ENCODE measurements at regions not wholly inside any gene's neighbourhood (a gene's known extent, or its start where the extent isn't known, plus 50 kb on each side); places are given as distances from the start of the nearest gene placed in this dataset.

DNA sequence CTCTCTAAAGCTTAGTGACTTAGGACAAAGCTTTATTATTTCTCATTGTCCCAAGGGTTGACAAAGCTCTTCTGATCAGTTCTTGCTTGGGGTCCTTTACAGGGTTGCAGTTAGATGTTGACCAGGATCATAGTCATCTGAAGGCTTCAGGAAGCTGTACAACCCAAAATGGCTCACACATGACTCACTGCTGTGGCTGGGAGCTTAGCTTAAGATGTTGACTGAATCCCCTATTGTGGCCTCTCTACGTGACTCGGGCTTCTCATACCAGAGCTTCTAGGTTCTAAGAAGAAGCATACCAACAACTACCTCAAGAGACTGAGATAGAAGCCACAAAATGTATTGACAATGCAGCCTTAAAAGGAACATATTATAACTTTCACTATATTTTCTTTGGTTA, 569.6 kb upstream of the ROBO2 start:
- DNase-seq (ENCODE audit: low read depth), result peak; percentile 31
- H3K4me3 ChIP-seq (ENCODE audit: low read length), result no peak overlapping the region
- TF ChIP-seq CTCF (conservative IDR thresholded peaks at IDR 0.05; ENCODE audit: low read depth, low read length), result no peak

DNA sequence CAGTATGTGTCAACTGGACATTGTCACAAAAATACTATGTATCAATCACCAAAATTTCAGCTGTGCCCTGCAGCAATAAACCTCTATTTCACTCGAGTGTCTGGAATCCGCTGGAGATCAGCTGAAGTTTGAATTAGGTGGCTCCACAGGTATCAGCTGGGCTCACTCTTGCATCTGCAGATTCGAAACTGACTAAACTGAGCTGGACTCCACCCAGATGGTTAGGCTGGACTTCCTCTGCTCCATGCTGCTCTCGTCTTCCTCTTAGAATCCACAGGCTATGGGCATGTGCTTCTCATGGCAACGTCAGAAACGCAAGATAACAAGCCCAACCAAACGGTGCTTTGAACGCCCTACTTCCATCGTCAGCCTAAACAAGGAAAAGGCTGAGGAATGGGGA, 565.3 kb upstream of the ROBO2 start:
- H3K4me3 ChIP-seq (ENCODE audit: low read length), result no peak overlapping the region
- no peak for TF ChIP-seq CTCF (conservative IDR thresholded peaks at IDR 0.05; ENCODE audit: low read depth, low read length)
- DNase-seq (ENCODE audit: low read depth), result no peak

DNA sequence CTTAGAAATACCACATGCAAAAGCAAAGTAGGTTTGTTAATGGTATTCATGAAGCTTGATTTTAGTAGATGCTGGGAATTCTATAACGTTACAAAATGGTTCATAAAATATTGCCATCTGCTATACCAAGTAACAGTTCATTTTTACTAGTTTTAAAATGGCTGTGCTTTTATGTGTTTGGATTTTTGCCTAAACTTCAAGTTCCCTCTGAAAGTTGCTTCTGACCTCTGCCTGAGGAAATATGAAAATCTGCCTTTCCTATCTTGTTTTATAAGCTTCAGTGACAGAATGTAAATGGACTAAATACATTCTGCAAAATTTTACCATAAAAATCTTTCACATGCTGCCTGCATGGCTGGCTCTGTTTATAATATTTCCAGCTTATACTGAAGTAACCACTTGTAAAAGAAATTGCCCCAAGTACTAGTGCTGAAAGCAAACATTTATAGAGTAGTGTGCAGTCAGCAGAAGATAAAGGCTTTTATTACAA, 560.7 kb upstream of the ROBO2 start:
- H3K4me3 ChIP-seq (ENCODE audit: low read length), result no peak overlapping the region
- TF ChIP-seq CTCF (conservative IDR thresholded peaks at IDR 0.05; ENCODE audit: low read depth, low read length), result no peak
- no peak for DNase-seq (ENCODE audit: low read depth)

DNA sequence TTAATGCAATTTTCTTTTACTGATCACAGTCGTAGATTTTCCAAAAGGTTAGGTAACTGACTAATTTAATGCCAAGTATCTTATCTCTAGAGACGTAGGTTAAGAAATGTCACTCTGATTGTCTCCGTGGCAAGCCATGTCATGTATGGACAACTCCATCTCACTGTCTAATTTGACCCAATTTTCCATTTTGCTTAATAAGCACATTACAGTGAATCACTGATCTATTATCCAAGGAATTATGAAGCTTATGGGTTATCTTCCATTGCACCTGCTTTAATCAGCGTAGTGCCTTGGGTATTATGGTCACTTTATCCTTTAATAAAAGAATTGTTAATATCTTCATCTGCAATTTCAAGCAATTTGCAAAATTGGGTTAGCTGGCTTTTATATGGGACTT, 557.4 kb upstream of the ROBO2 start:
- DNase-seq (ENCODE audit: low read depth), result no peak
- no peak overlapping the region for H3K4me3 ChIP-seq (ENCODE audit: low read length)
- no peak for TF ChIP-seq CTCF (conservative IDR thresholded peaks at IDR 0.05; ENCODE audit: low read depth, low read length)

GRCh38 chr3:76487446-76487845, 552.5 kb upstream of the ROBO2 start:
- no peak for TF ChIP-seq CTCF (conservative IDR thresholded peaks at IDR 0.05; ENCODE audit: low read depth, low read length)
- H3K4me3 ChIP-seq (ENCODE audit: low read length), result no peak overlapping the region
- DNase-seq (ENCODE audit: low read depth), result no peak

GRCh38 chr3:76490064-76490463, 549.8 kb upstream of the ROBO2 start:
- no peak for TF ChIP-seq CTCF (conservative IDR thresholded peaks at IDR 0.05; ENCODE audit: low read depth, low read length)
- DNase-seq (ENCODE audit: low read depth), result no peak
- no peak overlapping the region for H3K4me3 ChIP-seq (ENCODE audit: low read length)

GRCh38 chr3:76495216-76495615, 544.7 kb upstream of the ROBO2 start:
- DNase-seq (ENCODE audit: low read depth), result no peak
- TF ChIP-seq CTCF (conservative IDR thresholded peaks at IDR 0.05; ENCODE audit: low read depth, low read length), result no peak
- no peak overlapping the region for H3K4me3 ChIP-seq (ENCODE audit: low read length)
